ENCODE measurements at regions not wholly inside any gene's neighbourhood (a gene's known extent, or its start where the extent isn't known, plus 50 kb on each side); places are given as distances from the start of the nearest gene placed in this dataset.

- DNase-seq (ENCODE audit: low spot score), result no peak
These were observed 97.1 kb upstream of the SLC4A4 start for GRCh38 chr4:71241501-71242288.

GRCh38 chr4:71243091-71243833 lies 95.6 kb upstream of the SLC4A4 start:
- no peak for DNase-seq (ENCODE audit: low spot score)

GRCh38 chr4:71247706-71248105 lies 91.1 kb upstream of the SLC4A4 start:
- DNase-seq (ENCODE audit: low spot score), result peak; percentile 19

- DNase-seq (ENCODE audit: low spot score), result no peak
These were observed 87.6 kb upstream of the SLC4A4 start for GRCh38 chr4:71251261-71251660.

GRCh38 chr4:71253545-71253944 lies 85.3 kb upstream of the SLC4A4 start:
- no peak for DNase-seq (ENCODE audit: low spot score)

GRCh38 chr4:71254451-71255012 lies 84.3 kb upstream of the SLC4A4 start:
- no peak for DNase-seq (ENCODE audit: low spot score)

GRCh38 chr4:71255976-71256375 lies 82.8 kb upstream of the SLC4A4 start:
- DNase-seq (ENCODE audit: low spot score), result no peak

- no peak for DNase-seq (ENCODE audit: low spot score)
These were observed 81.1 kb upstream of the SLC4A4 start for GRCh38 chr4:71257761-71258160.

GRCh38 chr4:71258323-71258722 lies 80.5 kb upstream of the SLC4A4 start:
- DNase-seq (ENCODE audit: low spot score), result no peak

- DNase-seq (ENCODE audit: low spot score), result no peak
These were observed 79.5 kb upstream of the SLC4A4 start for GRCh38 chr4:71259280-71259679.

- no peak for DNase-seq (ENCODE audit: low spot score)
These were observed 78.9 kb upstream of the SLC4A4 start for GRCh38 chr4:71259911-71260331.

GRCh38 chr4:71260544-71260943 lies 78.3 kb upstream of the SLC4A4 start:
- DNase-seq (ENCODE audit: low spot score), result no peak

GRCh38 chr4:71261001-71261400 lies 77.8 kb upstream of the SLC4A4 start:
- no peak for DNase-seq (ENCODE audit: low spot score)

GRCh38 chr4:71261633-71262121 lies 77.1 kb upstream of the SLC4A4 start:
- DNase-seq (ENCODE audit: low spot score), result no peak

GRCh38 chr4:71262161-71262560 lies 76.7 kb upstream of the SLC4A4 start:
- DNase-seq (ENCODE audit: low spot score), result no peak

GRCh38 chr4:71266090-71266794 lies 72.6 kb upstream of the SLC4A4 start:
- DNase-seq (ENCODE audit: low spot score), result no peak

GRCh38 chr4:71267244-71267643 lies 71.6 kb upstream of the SLC4A4 start:
- DNase-seq (ENCODE audit: low spot score), result no peak

GRCh38 chr4:71268166-71268565 lies 70.7 kb upstream of the SLC4A4 start:
- no peak for DNase-seq (ENCODE audit: low spot score)

GRCh38 chr4:71269233-71269632 lies 69.6 kb upstream of the SLC4A4 start:
- DNase-seq (ENCODE audit: low spot score), result no peak

GRCh38 chr4:71270901-71271300 lies 67.9 kb upstream of the SLC4A4 start:
- DNase-seq (ENCODE audit: low spot score), result peak; percentile 23

GRCh38 chr4:71272976-71273375 lies 65.8 kb upstream of the SLC4A4 start:
- DNase-seq (ENCODE audit: low spot score), result no peak

- no peak for DNase-seq (ENCODE audit: low spot score)
These were observed 63.8 kb upstream of the SLC4A4 start for GRCh38 chr4:71275004-71275403.
